NCI-H2029 treated with DMSO at 0.1 percent for 48 hours (cell line): ENCODE measurements at regions not wholly inside any gene's neighbourhood (a gene's known extent, or its start where the extent isn't known, plus 50 kb on each side); places are given as distances from the start of the nearest gene placed in this dataset.
"Not testable (repeated sequence)": the region's sequence is repeated elsewhere in the genome, so short reads cannot be mapped to it uniquely, and the experiment has no call there.

Experiments
- DNase-seq: peaks from one replicate; lab custom pipeline; 2025; lab: John Stamatoyannopoulos, UW

GRCh38 chr3:87873136-87873535, 185.7 kb downstream of the CGGBP1 start:
- DNase-seq, result no peak

DNA sequence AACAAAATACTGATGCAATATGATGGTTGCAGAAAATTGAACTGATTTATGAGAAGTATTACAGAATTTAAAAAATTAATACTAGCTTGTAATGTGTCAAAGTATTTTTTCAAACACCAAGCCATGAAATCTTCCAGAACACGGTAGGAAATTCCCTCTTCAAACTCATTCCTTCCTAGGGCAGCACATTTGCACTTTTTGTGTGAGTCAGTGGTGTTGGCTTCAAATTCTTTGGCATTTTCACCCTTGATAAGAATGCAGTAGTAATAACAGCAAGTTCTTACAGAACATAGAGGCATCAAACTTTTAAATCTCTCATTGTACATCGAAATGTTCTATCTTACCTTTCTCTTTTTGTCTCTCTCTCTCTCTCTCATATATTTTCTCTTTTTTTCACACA, 191.8 kb downstream of the CGGBP1 start:
- DNase-seq, result no peak

DNA sequence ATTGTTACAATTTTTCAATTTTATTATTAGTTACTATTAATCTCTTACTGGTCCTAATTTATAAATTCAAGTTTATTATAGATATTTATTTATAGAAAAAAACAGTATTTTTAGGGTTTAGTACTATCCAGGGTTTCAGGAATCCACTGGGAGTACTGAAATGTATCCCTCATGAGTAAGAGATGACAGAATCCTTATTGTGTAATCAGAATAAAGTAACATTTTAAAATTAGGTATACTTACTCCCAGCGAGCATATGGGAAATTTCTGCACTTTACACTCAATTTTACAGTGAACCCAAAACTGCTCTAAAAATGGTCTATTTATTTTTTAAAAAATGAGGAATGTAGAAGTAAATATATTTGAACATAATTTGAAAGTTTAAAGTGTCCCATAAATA, 202.7 kb downstream of the CGGBP1 start:
- DNase-seq, result no peak

- no peak for DNase-seq
Observed at GRCh38 chr3:87855616-87856015, 203.2 kb downstream of the CGGBP1 start.

GRCh38 chr3:87855211-87855610, 203.6 kb downstream of the CGGBP1 start:
- no peak for DNase-seq

GRCh38 chr3:87848003-87848402, 210.8 kb downstream of the CGGBP1 start:
- no peak for DNase-seq

DNA sequence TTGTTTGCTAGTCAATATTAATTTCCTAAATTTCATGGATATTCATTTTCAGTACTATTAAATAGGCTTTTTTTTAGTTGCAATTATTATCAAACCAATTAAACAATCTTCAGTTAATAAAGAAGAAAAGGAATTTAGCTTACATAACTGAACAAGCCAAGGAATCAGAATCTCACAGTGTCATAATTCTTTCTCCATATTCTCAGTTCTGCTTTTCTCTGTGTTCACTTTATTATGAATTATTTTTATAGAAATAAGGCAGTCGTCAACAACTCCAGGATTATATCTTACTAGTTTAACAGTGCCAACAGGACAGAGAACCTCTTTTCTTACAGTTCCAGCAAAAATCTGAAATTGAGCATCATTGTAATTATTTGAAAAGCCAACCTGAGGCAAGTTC, 221.7 kb downstream of the CGGBP1 start:
- DNase-seq, result no peak

DNA sequence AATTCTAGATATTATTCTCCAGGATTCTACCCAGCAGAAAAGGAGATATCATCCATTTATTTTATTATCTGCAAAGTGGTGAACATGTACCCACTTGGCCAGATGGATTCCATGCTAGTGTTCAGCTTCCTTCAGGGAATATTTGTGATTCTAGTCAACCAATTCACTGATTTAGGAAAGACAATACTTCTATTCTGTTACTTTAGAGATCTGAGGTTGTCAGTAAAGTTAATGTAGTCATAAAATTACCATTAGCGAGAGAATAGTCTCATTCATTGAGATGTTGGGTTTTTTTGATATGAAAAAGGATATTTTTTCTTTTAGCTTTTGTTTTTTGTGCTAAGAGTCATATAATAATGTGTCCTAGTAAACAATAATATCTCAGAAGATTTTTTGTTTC, 222.8 kb downstream of the CGGBP1 start:
- DNase-seq, result no peak

DNA sequence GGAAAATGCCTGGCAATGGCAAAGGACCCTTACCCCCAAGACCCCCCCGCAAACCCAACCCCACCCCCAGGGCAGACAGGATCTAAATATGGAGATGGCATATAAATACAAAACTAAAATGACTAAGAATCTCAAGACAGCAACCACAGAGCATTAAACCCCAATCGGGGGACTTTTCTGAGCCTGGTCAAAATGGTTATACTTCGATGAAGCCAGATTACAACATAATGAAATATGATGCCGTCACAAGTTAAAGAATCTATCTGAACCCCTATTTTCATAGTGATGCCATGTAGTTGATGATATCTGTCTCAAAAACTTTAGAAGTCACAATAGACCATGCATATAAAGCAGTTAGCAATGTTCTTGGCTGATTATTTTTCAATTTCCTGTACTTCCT, 223.6 kb downstream of the CGGBP1 start:
- DNase-seq, result no peak

DNA sequence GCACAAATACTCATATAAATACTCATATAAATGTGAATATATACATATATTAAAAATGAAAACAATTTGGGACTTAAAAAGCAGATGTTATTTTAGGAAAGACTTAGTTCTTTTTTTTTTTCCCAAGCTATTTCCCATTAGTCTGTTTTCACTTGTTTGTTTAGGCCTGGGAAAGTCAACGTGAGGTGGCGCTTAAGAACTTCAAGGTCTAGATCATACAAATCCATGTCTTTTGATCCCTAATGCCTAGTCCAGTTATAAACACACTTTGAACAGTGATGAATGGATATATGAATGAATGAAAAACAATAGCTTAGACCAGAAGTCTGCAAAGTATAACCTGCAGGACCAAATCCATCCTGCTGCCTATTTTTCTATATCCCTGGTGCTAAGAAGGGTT, 224.5 kb downstream of the CGGBP1 start:
- DNase-seq, result no peak

- DNase-seq, result no peak
Observed at GRCh38 chr3:87833039-87833377, 225.8 kb downstream of the CGGBP1 start.

DNA sequence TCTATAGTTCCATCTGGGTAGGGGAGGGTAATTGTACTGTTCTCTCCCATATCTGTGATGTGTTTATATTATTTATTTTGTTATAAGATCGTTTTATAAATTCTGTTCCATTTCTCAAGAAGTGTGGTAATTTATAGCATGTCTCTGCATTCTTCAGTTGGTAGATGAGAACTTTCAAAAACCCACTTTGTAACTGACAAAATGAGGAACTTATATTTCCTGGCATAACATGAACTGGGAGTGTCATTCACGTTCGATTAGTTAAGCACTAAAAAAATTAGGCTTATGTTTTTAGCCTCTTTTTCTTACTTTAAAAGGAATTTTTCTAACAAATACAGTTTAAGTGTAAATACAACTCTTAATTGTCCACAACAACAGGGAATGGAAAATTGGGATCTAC, 230.8 kb downstream of the CGGBP1 start:
- DNase-seq, result no peak

DNA sequence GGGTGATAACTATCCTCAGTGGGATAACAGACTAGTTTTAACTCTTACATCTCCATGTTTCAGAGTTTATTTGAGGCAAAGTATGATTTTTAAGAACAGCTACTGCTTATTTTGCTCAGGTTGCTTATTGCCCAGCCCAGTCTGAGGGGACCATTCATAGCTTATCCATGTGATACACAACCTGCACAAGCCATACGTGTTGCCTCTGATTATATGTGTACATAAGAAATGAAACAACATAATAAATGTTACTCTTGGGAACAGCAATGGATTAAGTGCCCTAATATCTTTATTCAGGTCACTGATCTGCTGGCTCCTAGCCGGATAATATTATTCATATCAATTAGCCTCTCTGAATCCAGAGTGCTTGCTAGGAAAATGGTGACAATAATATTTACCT, 236.2 kb downstream of the CGGBP1 start:
- no peak for DNase-seq

DNA sequence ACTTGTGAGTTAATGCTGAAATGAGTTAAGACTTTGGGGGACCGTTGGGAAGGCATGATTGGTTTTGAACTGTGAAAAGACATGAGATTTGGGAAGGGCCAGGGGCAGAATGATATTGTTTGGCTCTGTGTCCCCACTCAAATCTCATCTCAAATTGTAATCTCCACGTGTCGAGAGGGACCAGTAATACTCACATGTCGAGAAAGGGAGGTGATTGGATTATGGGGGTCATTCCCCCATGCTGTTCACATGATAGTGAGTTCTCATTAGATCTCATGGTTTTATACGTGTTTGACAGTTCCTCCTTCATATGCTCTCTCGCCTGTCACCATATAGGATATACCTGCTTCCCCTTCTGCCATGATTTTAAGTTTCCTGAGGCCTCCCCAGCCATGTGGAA, 245.3 kb downstream of the CGGBP1 start:
- not testable (repeated sequence) for DNase-seq

DNA sequence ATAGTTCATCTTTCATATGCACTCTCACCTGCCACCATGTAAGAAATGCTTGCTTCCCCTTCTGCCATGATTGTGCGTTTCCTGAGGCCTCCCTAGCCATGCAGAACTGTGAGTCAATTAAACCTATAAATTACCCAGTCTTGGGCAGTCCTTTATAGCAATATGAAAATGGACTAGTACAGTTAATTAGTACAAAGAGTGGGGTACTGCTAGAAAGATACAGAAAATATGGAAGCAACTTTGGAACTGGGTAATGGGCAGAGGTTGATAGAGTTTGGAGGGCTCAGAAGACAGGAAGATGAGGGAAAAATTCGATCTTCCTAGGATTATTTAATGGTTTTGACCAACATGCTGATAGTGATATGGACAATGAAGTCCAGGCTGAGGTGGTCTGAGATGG, 246.9 kb downstream of the CGGBP1 start:
- DNase-seq, result no peak

DNA sequence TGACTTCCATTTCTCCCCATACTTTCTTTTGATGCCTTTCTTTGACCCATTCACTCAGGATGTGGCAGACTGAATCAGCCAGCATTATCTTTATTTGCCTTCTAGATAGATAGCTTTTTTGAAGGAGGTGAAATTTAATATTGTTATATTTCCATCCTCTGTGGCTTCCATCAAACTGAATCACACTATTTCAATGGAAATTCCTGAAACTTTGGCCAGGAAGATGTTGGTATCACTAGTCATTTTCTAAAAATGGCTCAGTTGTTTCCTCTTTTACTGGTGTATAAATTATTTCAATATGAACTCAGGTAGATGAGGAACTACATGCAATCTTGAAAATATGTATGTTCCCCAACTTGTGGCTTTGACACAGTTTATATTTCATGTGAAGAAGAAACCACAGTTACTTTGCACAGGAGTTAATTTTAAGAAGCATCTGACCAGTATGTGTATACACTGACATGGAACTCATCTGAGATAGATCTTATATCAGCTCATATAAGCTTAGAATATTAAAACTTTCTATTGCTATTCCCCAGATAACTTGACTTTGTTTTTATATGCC, 248.3 kb downstream of the CGGBP1 start:
- no peak for DNase-seq

DNA sequence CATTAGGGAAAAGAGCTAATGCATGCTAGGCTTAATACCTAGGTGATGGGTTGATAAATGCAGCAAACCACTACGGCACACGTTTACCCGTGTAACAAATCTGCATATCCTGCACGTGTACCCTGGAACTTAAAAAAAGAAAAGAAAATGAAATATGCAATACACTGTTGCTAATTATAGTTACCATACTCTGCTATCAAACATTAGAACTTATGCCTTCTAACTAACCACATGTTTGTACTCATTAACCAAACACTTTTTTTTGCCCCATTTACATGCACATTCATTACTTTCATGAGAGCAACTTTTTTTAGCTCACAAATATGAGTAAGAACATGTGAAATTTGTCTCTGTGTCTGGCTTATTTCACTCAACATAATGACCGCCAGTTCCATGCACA, 253.1 kb downstream of the CGGBP1 start:
- no peak for DNase-seq

GRCh38 chr3:87801409-87801808, 257.4 kb downstream of the CGGBP1 start:
- DNase-seq, result no peak

DNA sequence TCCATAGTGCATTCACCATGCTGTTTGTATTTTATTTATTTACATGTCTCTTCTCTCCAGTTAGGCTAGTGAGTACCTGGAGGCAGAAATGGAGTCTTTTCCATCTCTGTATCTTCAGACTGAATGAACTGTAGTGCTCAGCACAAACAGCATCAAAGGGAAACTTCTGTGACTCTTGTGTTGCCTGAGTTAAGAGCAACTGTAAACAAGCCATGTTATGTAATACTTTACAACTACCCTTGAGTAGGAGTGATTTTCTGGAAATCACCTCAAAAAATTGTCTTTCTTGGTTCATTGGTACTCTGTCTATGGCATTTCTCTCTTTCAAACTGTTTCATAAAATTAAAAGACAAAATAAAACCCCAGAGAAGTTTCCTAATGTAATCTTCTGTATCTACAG, 258.3 kb downstream of the CGGBP1 start:
- DNase-seq, result no peak

- no peak for DNase-seq
Observed at GRCh38 chr3:87798567-87798947, 260.2 kb downstream of the CGGBP1 start.

- no peak for DNase-seq
Observed at GRCh38 chr3:87797872-87798566, 260.8 kb downstream of the CGGBP1 start.

DNA sequence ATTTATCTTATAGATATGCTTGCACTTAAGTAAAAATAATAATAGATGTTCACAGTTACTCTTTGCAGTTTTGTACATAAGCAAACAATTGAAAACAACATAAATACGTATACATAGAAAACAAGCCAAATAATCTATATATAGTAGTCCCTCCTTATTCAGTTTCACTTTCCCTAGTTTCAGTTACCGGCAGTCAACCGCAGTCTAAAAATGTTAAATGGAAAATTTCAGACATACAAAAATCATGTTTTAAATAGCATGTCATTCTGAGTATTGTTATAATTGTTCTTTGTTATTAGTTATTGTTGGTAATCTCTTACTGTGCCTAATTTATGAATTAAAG, 262.0 kb downstream of the CGGBP1 start:
- DNase-seq, result no peak

DNA sequence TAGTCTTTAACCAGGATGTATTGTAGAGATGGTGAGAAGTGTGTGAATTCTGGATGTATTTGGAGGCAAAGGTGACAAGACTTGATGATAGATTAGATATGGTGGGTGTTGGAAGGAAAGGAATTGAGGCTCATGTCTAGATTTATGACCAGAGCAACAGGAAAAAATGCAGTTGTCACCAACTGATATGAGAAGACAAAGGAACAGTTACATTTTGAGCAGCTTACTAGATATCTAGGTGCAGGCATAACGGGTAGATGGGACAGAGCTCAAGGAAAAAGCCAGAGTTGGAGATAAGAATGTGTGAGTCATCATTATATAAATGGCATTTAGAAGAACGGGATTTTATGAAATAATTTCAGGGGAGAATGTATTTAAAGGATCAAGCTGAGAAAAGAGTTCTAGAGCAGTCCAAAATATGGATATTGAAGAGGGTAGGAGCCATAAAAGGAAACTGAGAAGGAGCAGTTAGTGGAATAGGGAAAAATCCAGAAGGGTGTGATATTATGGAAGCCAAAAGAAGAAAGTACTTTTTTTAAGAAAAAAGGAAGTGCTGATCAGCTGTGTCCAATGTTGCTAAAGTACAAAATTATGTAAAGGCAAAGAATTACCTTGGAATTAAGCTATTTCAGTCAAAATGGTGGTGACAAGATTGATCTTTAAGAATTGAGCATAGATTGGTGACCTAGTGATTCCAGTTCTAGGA, 262.5 kb downstream of the CGGBP1 start:
- DNase-seq, result no peak

DNA sequence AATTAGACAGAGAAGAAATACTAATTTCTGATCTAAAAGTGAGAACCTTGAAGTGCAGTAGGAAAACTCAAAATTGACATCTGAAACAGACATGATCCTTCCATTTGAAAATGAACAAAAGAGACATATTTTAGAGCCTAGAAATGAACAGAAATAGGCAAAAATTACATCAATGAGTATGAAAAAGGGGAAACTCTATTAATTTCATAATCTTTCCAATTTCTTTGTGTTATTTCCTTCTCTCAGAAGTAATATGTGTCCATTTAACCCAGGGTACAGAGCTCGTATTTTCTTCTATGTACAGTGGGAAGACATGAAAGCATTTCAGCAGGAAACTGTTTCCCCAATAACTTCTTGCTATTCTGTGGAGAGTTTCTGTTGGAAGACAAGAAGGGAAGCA, 263.1 kb downstream of the CGGBP1 start:
- DNase-seq, result no peak
